Prostate gland (tissue), 2 donors: ENCODE measurements at regions not wholly inside any gene's neighbourhood (a gene's known extent, or its start where the extent isn't known, plus 50 kb on each side); places are given as distances from the start of the nearest gene placed in this dataset.

Experiments
- DNase-seq: peaks from one replicate; pipeline ENCODE4 v3.0.0-alpha.2; 2019; ENCODE audit warnings: low spot score
- H3K27ac ChIP-seq, 2 donors: fragments of 200-600 bp; sonication (generic); 2 replicates each; pipeline ENCODE4 v1.5.1; 2017 to 2019
- H3K27me3 ChIP-seq: fragments of 200-600 bp; sonication (generic); replicated peaks from 2 replicates; pipeline ENCODE4 v1.5.1; 2019; ENCODE audit not compliant: insufficient read depth
- H3K36me3 ChIP-seq, 2 donors: fragments of 200-600 bp; sonication (generic); 1 replicate in 1 of 2; 2 replicates in 1 of 2; pipeline versions ENCODE4 v1.5.1 to v1.8.1; 2017 to 2019
- H3K4me1 ChIP-seq: fragments of 200-600 bp; sonication (generic); replicated peaks from 2 replicates; pipeline ENCODE4 v1.5.1; 2019
- H3K4me3 ChIP-seq, 2 donors: fragments of 200-600 bp; sonication (generic); 2 replicates each; pipeline ENCODE4 v1.5.1; 2017 to 2019
- H3K9me3 ChIP-seq: fragments of 200-600 bp; sonication (generic); 2 replicates; pipeline ENCODE4 v1.5.1; 2017
- CTCF ChIP-seq, 4 experiments: fragments of 200-600 bp in 2 of 4; fragments of 450-650 bp in 2 of 4; sonication (generic) in 2 of 4; IDR thresholded peaks; 1 replicate in 3 of 4; 2 replicates in 1 of 4; pipeline ENCODE4 v1.5.1; 2016 to 2019; ENCODE audit warnings: antibody characterized with exemption in 4 of 4, mild to moderate bottlenecking in 2 of 4, moderate library complexity in 2 of 4
- POLR2A ChIP-seq: fragments of 450-650 bp; IDR thresholded peaks from one replicate; pipeline ENCODE4 v1.6.1; 2016; ENCODE audit warnings: antibody characterized with exemption, mild to moderate bottlenecking
- POLR2AphosphoS5 ChIP-seq: sonication (generic); formaldehyde crosslinking; IDR thresholded peaks from one replicate; pipeline ENCODE4 v1.6.1; 2017; ENCODE audit warnings: antibody characterized with exemption
- WGBS: methylation state at CpG from one replicate; pipeline ENCODE4 v1.1.5; 2018; 5-methylcytosine and 5-hydroxymethylcytosine counted together
- intact Hi-C: fragments of 100-400 bp; cut with DNase I; formaldehyde crosslinking; loops from one replicate; pipeline ENCODE4 v1.14.2; 2022

- H3K27ac ChIP-seq = no peak overlapping the region
- TF ChIP-seq POLR2A = no peak
- TF ChIP-seq CTCF (IDR thresholded peaks at IDR 0.05) = no peak
- TF ChIP-seq POLR2AphosphoS5 = no peak
These were observed 221.8 kb upstream of the PACRGL start for GRCh38 chr4:20478412-20478811.

GRCh38 chr4:20480165-20480947 is 219.9 kb upstream of the PACRGL start:
- Histone ChIP-seq H3K9me3 (no peaks in the 10 kb centered on the region), H3K36me3 (no peaks in the 10 kb centered on the region), H3K4me1 (no peaks in the 10 kb centered on the region), H3K27ac (no peak overlapping the region), H3K27me3 (no peaks in the 10 kb centered on the region), H3K4me3 (no peak overlapping the region)
- intact Hi-C loops = no loop called here
- WGBS = 73% methylated on average over 7 of the region's 7 CpGs
- DNase-seq = no peak
- TF ChIP-seq POLR2AphosphoS5 (no peak), CTCF (IDR thresholded peaks at IDR 0.05) (no peak), POLR2A (no peak)

More at GRCh38 chr4:20478412-20478811, 221.8 kb upstream of the PACRGL start:
- H3K4me1 ChIP-seq = no peaks in the 10 kb centered on the region
- H3K4me3 ChIP-seq = no peak overlapping the region
- H3K9me3 ChIP-seq = no peaks in the 10 kb centered on the region
- intact Hi-C loops = no loop called here
- WGBS = 90% methylated on average over 1 of the region's 1 CpG
- DNase-seq = no peak
- H3K36me3 ChIP-seq = no peaks in the 10 kb centered on the region
- H3K27me3 ChIP-seq = no peaks in the 10 kb centered on the region

- 71% methylated on average over 1 of the region's 1 CpG for WGBS
These were observed 216.8 kb upstream of the PACRGL start for GRCh38 chr4:20483416-20483815.

GRCh38 chr4:20486433-20486832 is 213.8 kb upstream of the PACRGL start:
- no peak for DNase-seq
- no peak for TF ChIP-seq POLR2A
- TF ChIP-seq CTCF (IDR thresholded peaks at IDR 0.05) = no peak
- no peak for TF ChIP-seq POLR2AphosphoS5
- WGBS = 18% methylated on average over 1 of the region's 1 CpG
- no peak overlapping the region for H3K4me3 ChIP-seq
- no peaks in the 10 kb centered on the region for H3K27me3 ChIP-seq
- no peaks in the 10 kb centered on the region for H3K9me3 ChIP-seq
- H3K27ac ChIP-seq = no peak overlapping the region
- H3K4me1 ChIP-seq = no peaks in the 10 kb centered on the region
- H3K36me3 ChIP-seq = no peaks in the 10 kb centered on the region
- intact Hi-C loops = no loop called here

More at GRCh38 chr4:20483416-20483815, 216.8 kb upstream of the PACRGL start:
- no peaks in the 10 kb centered on the region for H3K9me3 ChIP-seq
- no peak for DNase-seq
- H3K4me1 ChIP-seq = no peaks in the 10 kb centered on the region
- H3K36me3 ChIP-seq = no peaks in the 10 kb centered on the region
- no peak overlapping the region for H3K27ac ChIP-seq
- intact Hi-C loops = no loop called here
- TF ChIP-seq POLR2A = no peak
- no peak for TF ChIP-seq POLR2AphosphoS5
- TF ChIP-seq CTCF (IDR thresholded peaks at IDR 0.05) = no peak
- H3K4me3 ChIP-seq = no peak overlapping the region
- H3K27me3 ChIP-seq = no peaks in the 10 kb centered on the region

- Histone ChIP-seq H3K27me3 (no peaks in the 10 kb centered on the region), H3K36me3 (no peaks in the 10 kb centered on the region), H3K4me3 (no peak overlapping the region), H3K9me3 (no peaks in the 10 kb centered on the region), H3K27ac (no peak overlapping the region), H3K4me1 (no peaks in the 10 kb centered on the region)
- intact Hi-C loops = no loop called here
- DNase-seq = no peak
- 36% methylated on average over 4 of the region's 4 CpGs for WGBS
- TF ChIP-seq POLR2AphosphoS5 = no peak
- no peak for TF ChIP-seq POLR2A
- no peak for TF ChIP-seq CTCF (IDR thresholded peaks at IDR 0.05)
These were observed 212.8 kb upstream of the PACRGL start for GRCh38 chr4:20487446-20487845.
